ENCODE measurements at regions not wholly inside any gene's neighbourhood (a gene's known extent, or its start where the extent isn't known, plus 50 kb on each side); places are given as distances from the start of the nearest gene placed in this dataset.
A peak's percentile ranks its signal among the peaks of the same experiment; 100 is the strongest.

DNA sequence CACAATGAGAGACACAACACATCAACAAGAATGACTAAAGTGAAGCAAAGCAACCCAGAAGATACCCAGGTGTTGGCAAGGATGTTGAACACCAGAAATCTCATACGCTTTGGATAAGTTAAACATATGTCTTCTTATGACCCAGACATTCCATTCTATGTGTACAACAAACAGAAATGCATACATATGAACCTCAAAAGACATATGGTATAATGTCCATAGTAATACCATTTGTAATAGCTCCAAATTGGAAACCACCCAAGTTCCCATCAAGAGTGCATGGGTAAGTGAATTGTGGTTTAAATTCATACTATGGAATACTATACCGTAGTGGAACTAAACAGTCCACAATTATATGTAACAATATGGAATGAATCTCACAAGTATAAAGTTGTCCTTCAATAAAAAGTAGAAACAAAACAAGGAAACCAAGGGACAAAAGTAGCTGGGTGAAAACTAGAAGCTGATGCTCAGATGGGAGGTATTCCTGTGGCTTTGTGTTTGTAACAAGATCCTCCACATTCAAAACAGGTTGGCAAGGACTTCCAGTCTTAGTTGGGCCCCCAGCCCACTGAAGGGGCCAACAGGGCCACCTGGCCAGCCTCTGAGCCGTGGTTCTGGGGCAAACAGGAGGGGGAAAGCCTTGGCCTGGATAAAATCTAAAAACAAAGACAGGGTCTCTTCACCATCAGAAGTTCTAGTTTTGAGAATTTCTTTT, 171.8 kb upstream of the PITX1 start:
- no peak for DNase-seq (ENCODE audit: low read depth in 4 of 4, low spot score in 1 of 4)

DNA sequence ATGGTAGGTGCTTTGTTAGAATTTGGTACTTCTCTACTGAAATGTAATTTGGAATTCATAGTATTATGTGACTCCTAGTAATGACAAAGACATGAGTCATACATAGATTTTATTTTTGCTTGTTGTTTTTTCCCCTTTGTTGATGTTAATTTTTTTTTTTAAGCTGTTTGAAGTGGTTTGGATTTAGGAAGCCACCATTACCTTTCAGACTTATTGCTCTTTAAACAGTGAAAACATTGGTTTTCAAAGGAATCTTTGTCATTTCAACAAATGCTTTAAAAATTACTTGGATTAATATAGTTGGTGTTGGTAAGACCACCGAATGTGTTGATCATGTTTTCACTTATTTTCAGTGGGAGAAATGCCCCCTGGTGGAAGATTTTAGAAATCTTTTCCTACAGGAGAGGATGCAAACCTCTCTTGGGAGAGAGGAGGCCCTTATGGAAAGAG, 170.1 kb upstream of the PITX1 start:
- DNase-seq (ENCODE audit: low read depth in 4 of 4, low spot score in 1 of 4), result no peak

DNA sequence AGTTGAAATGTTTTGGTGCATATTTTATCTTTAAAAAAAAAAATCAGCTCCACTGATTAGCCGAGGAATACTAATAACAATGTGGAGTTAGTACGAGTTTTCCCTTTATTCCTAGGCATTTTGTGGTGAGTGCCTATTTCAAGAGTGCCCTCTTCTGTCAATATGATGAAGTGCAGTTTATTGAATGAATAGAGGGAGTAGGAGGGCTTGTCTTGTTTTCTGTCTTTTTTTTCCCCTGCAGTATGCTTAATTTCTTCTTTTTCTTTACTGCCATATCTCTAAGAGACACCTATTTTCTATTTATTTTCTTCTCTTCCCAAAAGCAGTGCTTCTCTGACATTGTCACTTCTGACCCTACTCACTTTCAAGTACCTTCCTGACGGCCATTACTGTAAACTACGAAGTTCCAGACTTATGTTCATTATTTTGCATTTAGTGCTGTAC, 169.6 kb upstream of the PITX1 start:
- no peak for DNase-seq (ENCODE audit: low read depth in 4 of 4, low spot score in 1 of 4)

DNA sequence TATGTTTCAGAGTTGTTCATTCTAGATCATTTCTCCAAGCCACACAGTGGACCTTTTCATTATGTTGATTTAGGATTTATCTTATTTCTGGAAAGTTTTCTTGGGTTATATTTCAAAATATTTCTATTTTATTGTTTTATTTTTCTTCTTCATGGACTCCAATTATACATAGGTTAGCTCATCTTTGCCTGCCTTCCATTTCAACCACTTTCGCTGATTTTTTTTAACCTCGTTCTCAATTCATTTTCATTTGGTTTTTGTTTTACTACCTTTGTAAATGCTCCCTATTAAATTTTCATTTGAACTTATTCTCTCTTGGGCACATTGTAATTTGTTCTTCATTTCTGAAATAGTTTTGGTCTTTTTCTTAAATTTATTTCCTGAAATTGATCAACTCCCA, 169.0 kb upstream of the PITX1 start:
- DNase-seq (ENCODE audit: low read depth in 4 of 4, low spot score in 1 of 4), result no peak

DNA sequence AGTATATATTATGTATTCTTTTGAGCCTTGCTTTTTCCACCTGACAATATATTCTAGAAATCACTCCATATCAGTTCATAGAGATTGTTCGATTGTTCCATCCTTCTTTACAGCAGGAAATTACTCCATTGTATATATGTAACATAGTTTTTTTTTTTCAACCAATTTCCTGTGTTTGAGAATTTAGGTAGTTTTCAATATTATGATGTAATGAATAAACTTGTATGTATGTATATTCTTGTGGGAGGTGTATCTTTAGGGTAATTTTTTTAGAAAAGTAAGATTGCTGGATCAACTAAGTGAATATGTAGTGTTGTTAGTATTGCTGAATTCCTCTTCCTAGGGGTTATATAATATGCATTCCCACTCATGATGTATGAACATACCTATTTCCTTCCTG, 165.9 kb upstream of the PITX1 start:
- no peak for DNase-seq (ENCODE audit: low read depth in 4 of 4, low spot score in 1 of 4)

DNA sequence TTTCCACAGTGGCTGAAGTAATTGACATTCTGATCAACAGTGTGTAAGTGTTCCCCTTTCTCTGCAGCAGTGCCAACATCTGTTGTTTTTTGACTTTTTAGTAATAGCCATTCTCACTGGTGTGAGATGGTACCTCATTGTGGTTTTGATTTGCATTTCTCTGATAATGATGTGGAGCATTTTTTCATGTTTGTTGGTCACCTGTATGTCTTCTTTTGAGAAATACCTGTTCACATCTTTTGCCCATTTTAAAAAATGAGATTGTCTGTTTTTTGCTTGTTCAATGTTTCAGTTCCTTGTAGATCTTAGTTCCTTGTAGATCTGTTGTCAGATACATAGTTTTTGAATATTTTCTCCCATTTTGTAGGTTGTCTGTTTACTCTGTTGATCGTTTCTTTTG, 162.5 kb upstream of the PITX1 start:
- no peak for DNase-seq (ENCODE audit: low read depth in 4 of 4, low spot score in 1 of 4)

DNA sequence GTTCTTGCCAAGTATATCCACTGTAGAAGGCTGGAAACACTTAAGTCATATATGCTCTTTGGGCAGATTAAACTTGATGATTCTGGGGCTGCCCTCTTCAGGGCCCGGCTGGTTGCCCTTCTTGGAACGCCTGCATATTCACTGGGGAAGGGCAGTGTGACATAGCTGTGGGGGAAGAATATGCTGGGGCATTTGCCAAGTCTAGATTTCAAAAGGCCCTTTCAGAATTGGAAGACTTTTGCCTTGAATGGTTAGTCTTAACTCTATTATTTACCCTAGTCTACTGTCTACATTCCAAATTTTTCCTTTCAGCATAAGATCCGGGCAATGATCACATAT, 161.2 kb upstream of the PITX1 start:
- no peak for DNase-seq (ENCODE audit: low read depth in 4 of 4, low spot score in 1 of 4)

DNA sequence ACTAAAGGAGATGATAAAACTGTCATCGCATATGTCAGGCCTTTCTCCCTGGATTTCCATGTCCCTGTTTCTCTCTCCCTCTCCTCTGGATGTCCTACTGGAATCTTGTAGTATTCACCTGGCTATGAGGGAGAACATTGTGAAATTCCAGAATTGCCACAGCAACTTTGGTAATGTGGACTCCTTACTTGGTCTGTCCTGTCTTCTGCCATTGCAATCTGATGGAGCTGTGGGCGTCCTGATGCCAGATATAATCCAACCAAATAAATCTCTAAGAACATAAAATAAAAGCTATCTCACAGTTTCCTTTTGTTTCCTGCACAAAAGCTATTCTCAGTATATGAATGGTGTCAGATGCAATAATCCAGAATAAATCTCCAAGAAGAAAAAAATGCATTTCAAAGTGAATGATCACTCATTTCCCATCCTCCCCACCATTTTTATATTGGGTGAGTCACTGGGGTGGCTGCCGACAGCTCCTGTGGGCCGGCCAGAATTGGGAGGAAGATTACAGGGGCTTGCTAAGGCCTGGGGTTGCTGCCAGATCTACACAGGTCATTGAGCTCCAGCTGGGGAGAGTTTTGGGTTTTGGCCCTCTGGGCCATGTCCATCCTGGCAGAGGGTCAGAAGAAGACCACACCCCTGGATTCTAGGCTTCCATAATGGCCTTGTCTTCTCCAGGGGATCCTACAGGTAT, 160.7 kb upstream of the PITX1 start:
- DNase-seq (ENCODE audit: low read depth in 4 of 4, low spot score in 1 of 4), result no peak

DNA sequence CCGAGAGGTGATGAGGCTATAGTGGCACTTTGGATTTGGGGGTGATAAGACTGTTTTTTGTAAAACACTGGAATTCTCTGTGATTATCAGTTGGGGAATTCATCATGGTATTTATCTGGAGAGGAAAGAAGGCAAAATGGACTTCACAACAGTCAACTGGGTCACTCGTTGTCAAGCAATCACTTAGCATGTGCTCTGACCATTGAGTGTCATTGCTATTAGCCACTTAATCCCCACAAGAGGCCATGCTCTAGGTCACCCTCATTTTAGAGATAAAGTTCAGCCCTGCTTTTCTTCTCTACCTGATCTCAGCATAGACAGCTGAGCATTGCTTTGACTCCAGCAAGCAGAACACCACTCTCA, 160.1 kb upstream of the PITX1 start:
- no peak for DNase-seq (ENCODE audit: low read depth in 4 of 4, low spot score in 1 of 4)

DNA sequence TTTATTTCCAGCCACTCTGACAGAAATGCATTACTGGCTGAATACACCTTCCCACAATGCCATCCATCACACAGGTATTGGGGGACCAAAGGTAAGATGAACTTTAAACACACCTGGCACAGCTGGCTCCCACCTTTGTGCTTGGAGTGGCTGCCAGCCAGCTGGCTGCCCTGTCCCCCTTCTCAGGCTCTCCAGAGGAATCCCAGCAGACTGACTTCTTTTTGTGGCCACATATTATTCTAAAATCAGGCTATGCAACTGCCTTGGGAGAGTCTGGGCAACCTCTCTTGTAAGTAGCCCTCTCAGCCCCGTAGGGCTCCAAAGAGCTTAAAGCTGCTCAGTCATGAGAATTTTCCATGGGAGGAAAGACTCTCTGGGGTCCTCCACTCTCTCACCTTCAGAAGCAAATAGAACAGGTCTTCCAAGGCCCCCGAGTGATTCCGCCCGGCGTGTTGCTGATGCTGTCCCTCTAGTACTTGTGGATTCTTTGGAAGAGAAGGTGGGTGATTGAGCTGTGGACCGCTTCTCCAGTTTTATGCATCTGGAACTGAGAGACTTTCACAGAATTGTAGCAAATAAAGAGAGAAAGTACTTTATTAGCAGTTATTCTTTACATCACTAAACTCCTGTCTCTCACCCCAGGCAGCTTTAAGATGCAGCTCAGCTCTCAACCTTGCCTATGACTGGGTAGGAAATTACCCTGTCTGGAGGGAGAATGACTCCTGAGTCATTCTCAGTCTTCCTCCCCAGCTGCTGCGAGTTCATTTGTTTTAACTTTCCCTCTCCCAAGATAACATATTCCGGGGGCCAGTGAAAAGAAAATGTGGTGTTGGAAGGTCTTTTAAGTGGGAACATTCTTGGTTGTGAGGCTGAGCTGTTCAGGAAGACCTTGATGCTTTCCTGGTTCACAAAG, 159.4 kb upstream of the PITX1 start:
- no peak for DNase-seq (ENCODE audit: low read depth in 4 of 4, low spot score in 1 of 4)

DNA sequence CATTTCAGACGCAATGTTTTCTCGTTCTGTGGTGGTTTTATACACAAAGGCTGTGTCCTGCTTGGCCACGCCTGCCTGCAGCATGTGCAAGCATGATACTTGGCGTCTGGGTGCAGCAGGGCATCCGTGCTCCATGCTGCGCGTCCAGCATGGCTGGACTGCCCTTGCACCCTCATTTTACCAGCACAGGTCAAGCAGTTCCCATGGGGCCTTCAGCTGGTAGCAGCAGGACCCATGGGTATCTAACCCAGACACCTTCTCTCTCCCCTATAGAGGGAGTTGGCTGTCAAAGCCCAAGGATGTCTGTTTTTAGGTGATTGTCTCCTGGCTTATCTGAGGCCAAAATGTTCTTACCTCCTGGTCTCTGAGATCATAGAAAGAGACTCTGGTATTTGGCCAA, 158.3 kb upstream of the PITX1 start:
- no peak for DNase-seq (ENCODE audit: low read depth in 4 of 4, low spot score in 1 of 4)

DNA sequence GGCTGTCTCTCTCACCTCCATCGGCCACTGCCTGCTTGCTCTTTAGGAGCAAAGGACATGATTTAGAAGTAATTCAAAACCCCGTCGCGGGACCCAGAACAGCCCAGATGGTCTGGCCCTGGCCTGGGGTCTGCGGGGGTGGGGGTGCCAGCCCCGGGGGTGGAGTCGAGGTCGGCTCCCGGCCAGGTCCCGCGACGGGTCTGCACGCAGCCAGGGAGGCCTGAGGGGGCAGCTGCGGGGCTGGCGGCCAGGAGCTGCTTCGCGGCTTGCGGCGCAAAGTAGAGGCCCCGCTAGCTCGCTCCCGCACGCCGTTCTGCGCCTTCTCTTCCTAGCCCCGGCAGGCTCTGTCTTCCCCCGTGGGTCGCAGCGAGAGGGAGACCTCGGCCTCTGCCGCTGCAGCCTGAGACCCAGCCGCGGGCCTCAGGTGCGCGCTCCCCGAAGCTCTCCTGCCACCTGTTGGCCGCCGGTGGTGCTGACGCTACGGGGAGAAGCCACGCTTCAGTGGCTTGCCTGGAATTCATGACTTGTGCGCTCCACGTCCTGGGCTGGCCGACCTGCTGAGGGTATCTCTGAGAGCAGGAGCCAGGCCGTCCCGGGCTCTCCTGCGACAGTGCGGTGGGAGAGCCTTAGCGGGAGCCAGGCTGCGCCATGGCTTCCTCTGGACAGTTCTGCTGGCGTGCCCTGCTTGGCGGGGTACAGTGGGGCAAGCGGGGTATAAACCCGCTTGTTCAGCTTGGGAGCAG, 157.2 kb upstream of the PITX1 start:
- DNase-seq (ENCODE audit: low read depth in 4 of 4, low spot score in 1 of 4), result peak; percentile 27 to 64 (median 58)

DNA sequence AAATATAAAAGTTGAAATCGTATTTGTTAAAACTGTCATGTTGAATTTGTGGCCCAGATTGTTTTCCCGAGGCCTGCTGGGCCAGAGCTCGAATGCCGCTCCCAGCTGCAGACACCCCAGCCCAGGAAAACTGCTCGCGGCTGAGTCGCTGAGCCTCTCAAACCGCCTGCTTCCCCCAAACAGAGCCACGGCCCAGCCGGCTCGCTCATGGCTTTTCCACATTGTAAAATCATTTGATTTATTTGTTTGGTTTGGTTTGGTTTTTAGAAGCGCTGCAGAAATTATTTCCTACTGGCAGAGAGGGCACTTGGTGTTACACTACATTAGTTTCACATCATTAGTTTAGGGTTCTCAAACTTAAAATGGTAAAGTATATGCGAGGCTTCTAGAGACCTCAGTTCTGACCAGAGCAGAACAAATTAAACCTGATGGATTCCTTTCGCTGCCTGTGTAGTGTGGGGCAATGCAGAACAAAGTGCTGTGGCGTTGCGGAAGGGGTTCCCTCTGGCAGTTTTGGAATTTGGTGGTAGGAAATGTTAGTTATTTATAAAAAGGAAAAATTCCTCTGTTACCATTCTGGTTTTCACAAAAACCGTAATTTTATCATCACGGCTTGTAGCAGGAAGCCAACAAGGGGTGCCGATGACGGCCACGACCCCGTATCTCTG, 156.5 kb upstream of the PITX1 start:
- DNase-seq (ENCODE audit: low read depth in 4 of 4, low spot score in 1 of 4), result no peak

DNA sequence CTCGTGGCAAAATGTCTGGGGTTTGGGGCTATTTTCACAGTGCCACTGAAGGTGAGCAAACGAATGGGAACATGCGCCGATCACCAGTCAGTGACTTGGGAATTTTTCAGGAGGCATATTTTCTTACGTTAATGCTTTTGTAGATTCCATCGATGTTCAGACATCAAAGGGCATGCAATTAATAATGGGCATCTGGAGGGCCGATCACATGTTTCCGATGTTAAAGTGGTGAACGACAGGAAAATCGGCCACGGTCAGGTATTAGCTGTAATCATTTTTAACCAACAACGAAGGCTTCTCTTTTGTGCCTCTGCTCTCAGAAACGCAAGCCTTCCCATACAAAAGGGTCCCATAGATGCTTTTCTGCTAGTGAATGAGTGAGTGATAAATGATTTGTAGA, 155.0 kb upstream of the PITX1 start:
- DNase-seq (ENCODE audit: low read depth in 4 of 4, low spot score in 1 of 4), result no peak

DNA sequence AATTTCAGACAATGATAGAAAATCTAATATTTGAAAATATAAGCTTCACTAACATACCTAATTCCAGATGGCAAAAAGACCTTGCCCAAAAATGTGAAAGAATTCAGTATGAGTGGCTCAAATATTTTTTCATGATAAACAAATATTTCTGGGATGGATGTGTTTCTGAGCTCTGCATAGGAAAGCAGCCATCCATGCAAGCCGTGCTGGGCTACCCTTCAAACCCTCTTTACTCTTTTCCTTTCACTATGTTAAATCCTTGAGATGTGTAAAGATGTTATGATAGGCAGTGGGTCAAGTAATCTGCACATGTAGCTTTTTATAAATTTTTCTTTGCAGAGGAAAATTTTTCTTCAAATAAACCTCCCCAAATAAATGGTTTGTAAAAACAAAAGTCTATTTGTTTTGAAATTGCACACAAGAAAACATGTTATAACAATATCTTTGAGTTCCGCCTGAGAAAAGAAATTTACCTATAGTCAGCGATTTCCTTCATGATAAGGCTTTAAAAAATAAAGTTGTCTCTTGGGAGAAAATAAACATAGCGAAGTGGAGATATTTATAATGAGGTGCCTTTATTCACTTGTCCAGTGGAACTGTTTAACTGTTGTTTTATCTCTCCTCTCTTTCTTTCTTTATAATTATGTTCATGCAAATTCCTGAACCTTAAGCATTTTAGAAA, 154.3 kb upstream of the PITX1 start:
- no peak for DNase-seq (ENCODE audit: low read depth in 4 of 4, low spot score in 1 of 4)

DNA sequence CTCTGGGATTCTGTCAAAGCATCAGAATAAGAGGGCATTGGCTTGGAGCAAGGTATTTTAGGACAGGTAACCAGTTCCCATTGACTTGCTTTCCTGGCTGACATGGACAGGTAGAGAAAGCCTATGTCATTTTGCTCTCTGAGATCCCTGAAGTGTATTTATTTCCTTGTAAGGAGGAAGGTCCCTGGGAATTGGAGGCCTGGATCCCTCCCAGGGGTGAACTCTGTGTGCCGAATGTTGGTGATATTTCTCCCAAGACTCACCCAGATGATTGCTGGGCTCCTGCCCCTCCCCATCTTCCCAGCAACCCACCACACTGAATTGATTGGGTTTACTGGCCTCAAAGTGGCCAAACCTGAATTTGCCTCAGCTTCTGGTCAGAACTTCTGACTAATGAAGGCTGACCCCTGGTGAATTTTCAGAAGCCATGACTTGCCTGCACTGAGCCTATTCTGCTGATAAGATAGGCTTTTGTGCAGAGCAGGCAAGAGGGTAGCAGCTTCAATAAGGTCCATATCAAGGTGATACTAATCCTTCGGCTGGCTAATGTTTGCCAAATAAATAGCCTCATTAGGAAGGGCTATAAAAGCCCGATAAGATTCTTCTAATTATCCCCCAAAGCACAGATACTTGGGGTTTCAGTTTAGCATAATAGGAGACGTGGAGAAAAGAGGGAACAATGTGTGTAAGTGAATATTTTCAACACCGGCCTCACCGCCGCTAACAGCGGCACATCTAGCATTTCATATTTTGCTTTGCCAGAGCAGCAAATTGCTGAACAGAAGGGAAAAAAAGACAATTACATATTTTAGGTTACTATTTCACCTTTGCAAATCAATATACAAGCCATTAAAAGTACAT, 152.9 kb upstream of the PITX1 start:
- DNase-seq (ENCODE audit: low read depth in 4 of 4, low spot score in 1 of 4), result no peak

DNA sequence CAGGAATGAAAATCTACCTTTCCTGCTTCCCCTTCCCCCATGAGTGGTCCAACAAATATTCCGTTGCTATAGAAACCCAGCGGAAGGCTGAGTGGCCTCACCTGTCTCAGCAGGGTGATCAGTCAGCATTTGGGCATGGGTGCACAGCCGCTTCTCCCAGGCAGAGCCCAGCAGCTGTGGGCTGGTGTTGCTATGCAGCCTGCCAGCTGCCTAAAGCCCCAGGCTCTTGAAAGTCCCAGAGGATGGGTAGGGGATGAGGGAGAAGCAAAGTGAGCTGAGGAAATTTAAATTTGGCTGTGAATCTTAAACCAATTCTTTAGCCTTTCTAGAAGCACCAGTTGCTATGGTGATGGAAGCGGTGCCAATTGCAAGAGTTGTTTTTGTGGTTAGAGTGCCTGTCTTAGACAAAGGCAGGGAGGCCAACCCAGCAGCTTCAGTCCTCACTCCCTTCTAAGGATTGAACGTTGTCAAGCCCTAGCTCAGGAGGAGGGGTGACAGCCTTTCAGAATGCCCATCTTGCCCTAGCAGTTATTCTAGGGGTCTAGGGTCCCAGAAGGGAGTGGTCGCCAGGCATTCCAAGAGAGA, 151.5 kb upstream of the PITX1 start:
- no peak for DNase-seq (ENCODE audit: low read depth in 4 of 4, low spot score in 1 of 4)

DNA sequence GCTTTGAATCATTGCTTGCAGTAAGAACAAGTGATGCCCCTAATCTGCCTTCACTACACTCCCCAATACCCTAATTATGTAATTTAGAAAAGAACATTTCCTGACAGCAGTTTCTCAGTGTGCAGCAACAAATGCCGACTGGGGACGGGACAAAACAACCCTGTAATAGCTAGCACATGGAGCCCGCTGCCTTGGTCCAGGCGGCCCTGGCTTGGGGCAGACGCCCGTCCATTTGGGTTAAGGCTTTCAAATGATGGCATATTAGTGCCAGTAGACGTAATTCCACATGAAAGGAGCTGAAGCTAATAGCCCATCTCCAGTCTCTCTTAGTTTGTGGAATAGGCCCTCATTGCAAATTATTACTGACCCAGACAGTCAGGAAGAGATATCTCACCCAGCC, 150.6 kb upstream of the PITX1 start:
- no peak for DNase-seq (ENCODE audit: low read depth in 4 of 4, low spot score in 1 of 4)

DNA sequence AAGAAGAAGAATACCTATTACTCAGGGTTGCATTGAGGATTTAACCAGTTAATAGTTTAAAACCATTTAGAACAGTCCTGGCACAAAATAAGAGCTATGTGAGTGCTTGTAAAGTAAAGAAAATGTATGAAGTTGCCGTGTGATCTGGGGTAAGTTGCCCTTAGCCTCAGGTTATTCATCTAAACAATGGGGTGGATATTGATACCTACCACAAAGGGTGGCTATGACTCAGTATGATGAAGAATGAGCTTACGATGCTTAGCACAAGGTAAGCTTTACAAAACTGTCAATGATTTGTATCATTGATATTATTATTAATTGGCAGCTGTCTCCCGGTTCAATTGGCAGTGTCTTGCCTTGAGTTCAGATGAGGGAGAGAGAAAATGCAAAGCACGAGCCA, 149.4 kb upstream of the PITX1 start:
- no peak for DNase-seq (ENCODE audit: low read depth in 4 of 4, low spot score in 1 of 4)
